Liver (tissue), 8 donors: ENCODE measurements at regions not wholly inside any gene's neighbourhood (a gene's known extent, or its start where the extent isn't known, plus 50 kb on each side); places are given as distances from the start of the nearest gene placed in this dataset.
A peak's percentile ranks its signal among the peaks of the same experiment; 100 is the strongest.

ENCODE experiments used
- DNase-seq: peaks from one replicate; pipeline ENCODE4 v3.0.0-alpha.2; 2017; ENCODE audit warnings: low spot score
- H3K27ac ChIP-seq, 2 donors: one replicate each; pipeline ENCODE4 v1.7.0; 2013; ENCODE audit warnings: inconsistent platforms in 2 of 2, low read length in 2 of 2, control low read depth in 1 of 2, low read depth in 1 of 2, mild to moderate bottlenecking in 1 of 2
- H3K27me3 ChIP-seq, 4 donors: one replicate each; pipeline versions ENCODE4 v1.6.1 to v1.7.0; 2013; ENCODE audit warnings: low read length in 3 of 4, inconsistent platforms in 1 of 4, mild to moderate bottlenecking in 1 of 4, moderate library complexity in 1 of 4; ENCODE audit not compliant: control insufficient read depth in 4 of 4, insufficient read depth in 4 of 4
- H3K36me3 ChIP-seq, 4 donors: one replicate each; pipeline versions ENCODE4 v1.6.1 to v1.7.0; 2013; ENCODE audit warnings: low read length in 3 of 4, mild to moderate bottlenecking in 3 of 4, low read depth in 1 of 4, moderate library complexity in 1 of 4; ENCODE audit not compliant: control insufficient read depth in 4 of 4, insufficient read depth in 3 of 4
- H3K4me1 ChIP-seq, 4 donors: one replicate each; pipeline versions ENCODE4 v1.6.1 to v1.7.0; 2013; ENCODE audit warnings: low read length in 3 of 4, mild to moderate bottlenecking in 3 of 4, moderate library complexity in 1 of 4; ENCODE audit not compliant: control insufficient read depth in 4 of 4, insufficient read depth in 4 of 4
- H3K4me3 ChIP-seq, 3 donors: one replicate each; pipeline versions ENCODE4 v1.6.1 to v1.7.0; 2013; ENCODE audit warnings: low read length in 3 of 3, control low read depth in 1 of 3, low read depth in 1 of 3, mild to moderate bottlenecking in 1 of 3
- H3K9ac ChIP-seq, 2 donors: one replicate each; pipeline ENCODE4 v1.7.0; 2013; ENCODE audit warnings: low read length in 2 of 2, mild to moderate bottlenecking in 2 of 2, moderate library complexity in 2 of 2, control low read depth in 1 of 2, low read depth in 1 of 2
- H3K9me3 ChIP-seq, 4 donors: one replicate each; pipeline versions ENCODE4 v1.6.1 to v1.7.0; 2013; ENCODE audit warnings: low read length in 3 of 4; ENCODE audit not compliant: control insufficient read depth in 4 of 4
- FOXA1 ChIP-seq: IDR thresholded peaks from 2 replicates; pipeline ENCODE4 v1.6.1; 2016; ENCODE audit warnings: antibody characterized with exemption
- FOXA2 ChIP-seq: IDR thresholded peaks from 2 replicates; pipeline ENCODE4 v1.6.1; 2016; ENCODE audit warnings: antibody characterized with exemption
- GABPA ChIP-seq, 2 donors: IDR thresholded peaks in 1 of 2; conservative IDR thresholded peaks in 1 of 2; 2 replicates each; pipeline ENCODE4 v1.6.1; 2016; ENCODE audit warnings: antibody characterized with exemption in 2 of 2, mild to moderate bottlenecking in 1 of 2, moderate library complexity in 1 of 2
- HNF4G ChIP-seq: IDR thresholded peaks from 2 replicates; pipeline ENCODE4 v1.6.1; 2016; ENCODE audit warnings: antibody characterized with exemption
- JUND ChIP-seq, 2 donors: IDR thresholded peaks; 2 replicates each; pipeline ENCODE4 v1.6.1; 2016; ENCODE audit warnings: antibody characterized with exemption in 2 of 2
- NR2F2 ChIP-seq: IDR thresholded peaks from 2 replicates; pipeline ENCODE4 v1.6.1; 2016; ENCODE audit warnings: antibody characterized with exemption
- RAD21 ChIP-seq, 2 donors: IDR thresholded peaks; 2 replicates each; pipeline ENCODE4 v1.6.1; 2016; ENCODE audit warnings: antibody characterized with exemption in 2 of 2, mild to moderate bottlenecking in 2 of 2
- RXRA ChIP-seq, 2 donors: IDR thresholded peaks; 2 replicates each; pipeline ENCODE4 v1.6.1; 2017 to 2018; ENCODE audit warnings: antibody characterized with exemption in 2 of 2, mild to moderate bottlenecking in 1 of 2
- SP1 ChIP-seq: IDR thresholded peaks from 2 replicates; pipeline ENCODE4 v1.6.1; 2018; ENCODE audit warnings: antibody characterized with exemption, mild to moderate bottlenecking
- YY1 ChIP-seq: IDR thresholded peaks from 2 replicates; pipeline ENCODE4 v1.6.1; 2016; ENCODE audit warnings: antibody characterized with exemption, mild to moderate bottlenecking
- WGBS: extraction: QIAGEN DNeasy Blood & Tissue Kit; methylation state at CpG from one replicate; pipeline ENCODE4 v1.1.7; 2013; 5-methylcytosine and 5-hydroxymethylcytosine counted together
- TF ChIP-seq, protein P1 (sequence below): IDR thresholded peaks from 2 replicates; pipeline ENCODE4 v1.6.1; 2016; ENCODE audit warnings: antibody characterized with exemption
- TF ChIP-seq, protein P2 (sequence below): fragments of 150-350 bp; IDR thresholded peaks from 2 replicates; pipeline ENCODE4 v1.5.1; 2017; ENCODE audit warnings: improper control_type of control experiment, low read depth, low read length; ENCODE audit not compliant: missing input control
- TF ChIP-seq, protein P3 (sequence below): IDR thresholded peaks from 2 replicates; pipeline ENCODE4 v1.6.1; 2016; ENCODE audit warnings: antibody characterized with exemption, mild to moderate bottlenecking
- TF ChIP-seq, protein P4 (sequence below): IDR thresholded peaks from 2 replicates; pipeline ENCODE4 v1.6.1; 2016; ENCODE audit warnings: antibody characterized with exemption
- donor health status: healthy.
- donor health status: healthy.
- donor health status: healthy.
- donor health status: healthy.
- donor health status: healthy.

DNA sequence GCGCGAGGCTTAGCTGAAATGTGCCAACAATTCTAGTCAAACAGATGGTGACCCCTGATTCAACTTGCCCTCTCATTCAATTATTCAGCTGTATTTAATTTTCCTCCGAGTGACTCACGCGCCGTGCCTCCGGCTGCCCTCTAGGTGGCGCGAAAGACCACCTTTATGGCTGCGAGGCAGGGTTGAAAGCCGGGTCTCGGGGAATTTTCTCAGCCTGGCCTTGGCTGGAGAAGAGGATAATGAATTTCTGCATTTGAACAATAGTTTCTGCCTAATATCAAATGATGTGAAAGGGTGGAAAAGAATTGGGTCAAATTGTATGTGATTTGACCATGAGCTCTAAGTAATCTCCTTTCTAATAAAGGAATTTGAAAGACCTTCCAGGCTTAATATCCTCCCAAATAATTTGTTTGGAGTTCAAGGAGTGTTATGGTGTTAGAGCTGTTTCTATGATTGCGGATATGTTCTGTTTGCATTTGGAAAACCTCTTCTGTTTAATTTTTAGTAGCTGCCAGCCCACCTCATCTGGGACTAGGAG lies 310.9 kb downstream of the ZNF536 start:
- Histone ChIP-seq H3K9me3 (no peaks in the 10 kb centered on the region), H3K4me3 (no peak overlapping the region), H3K27ac (no peak overlapping the region), H3K36me3 (no peaks in the 10 kb centered on the region), H3K4me1 (no peaks in the 10 kb centered on the region), H3K27me3 (peaks cover 0 to 4% (median 0%) of the 10 kb centered on the region in 4 donors), H3K9ac (no peak overlapping the region)
- peak; percentile 28 for TF ChIP-seq NR2F2
- peak in 1 of 2 donors; percentile 54 for TF ChIP-seq RXRA (IDR thresholded peaks at IDR 0.05)
- TF ChIP-seq FOXA2, result no peak
- TF ChIP-seq RAD21 (IDR thresholded peaks at IDR 0.05), result peak; percentile 96 to 98
- TF ChIP-seq, protein P1, sequence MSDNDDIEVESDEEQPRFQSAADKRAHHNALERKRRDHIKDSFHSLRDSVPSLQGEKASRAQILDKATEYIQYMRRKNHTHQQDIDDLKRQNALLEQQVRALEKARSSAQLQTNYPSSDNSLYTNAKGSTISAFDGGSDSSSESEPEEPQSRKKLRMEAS, result no peak
- TF ChIP-seq JUND (IDR thresholded peaks at IDR 0.05), result peak; percentile 80 to 81
- TF ChIP-seq, protein P2, sequence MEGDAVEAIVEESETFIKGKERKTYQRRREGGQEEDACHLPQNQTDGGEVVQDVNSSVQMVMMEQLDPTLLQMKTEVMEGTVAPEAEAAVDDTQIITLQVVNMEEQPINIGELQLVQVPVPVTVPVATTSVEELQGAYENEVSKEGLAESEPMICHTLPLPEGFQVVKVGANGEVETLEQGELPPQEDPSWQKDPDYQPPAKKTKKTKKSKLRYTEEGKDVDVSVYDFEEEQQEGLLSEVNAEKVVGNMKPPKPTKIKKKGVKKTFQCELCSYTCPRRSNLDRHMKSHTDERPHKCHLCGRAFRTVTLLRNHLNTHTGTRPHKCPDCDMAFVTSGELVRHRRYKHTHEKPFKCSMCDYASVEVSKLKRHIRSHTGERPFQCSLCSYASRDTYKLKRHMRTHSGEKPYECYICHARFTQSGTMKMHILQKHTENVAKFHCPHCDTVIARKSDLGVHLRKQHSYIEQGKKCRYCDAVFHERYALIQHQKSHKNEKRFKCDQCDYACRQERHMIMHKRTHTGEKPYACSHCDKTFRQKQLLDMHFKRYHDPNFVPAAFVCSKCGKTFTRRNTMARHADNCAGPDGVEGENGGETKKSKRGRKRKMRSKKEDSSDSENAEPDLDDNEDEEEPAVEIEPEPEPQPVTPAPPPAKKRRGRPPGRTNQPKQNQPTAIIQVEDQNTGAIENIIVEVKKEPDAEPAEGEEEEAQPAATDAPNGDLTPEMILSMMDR, result peak; percentile 95
- WGBS, result 5% methylated on average over 13 of the region's 13 CpGs
- DNase-seq, result peak; percentile 59

DNA sequence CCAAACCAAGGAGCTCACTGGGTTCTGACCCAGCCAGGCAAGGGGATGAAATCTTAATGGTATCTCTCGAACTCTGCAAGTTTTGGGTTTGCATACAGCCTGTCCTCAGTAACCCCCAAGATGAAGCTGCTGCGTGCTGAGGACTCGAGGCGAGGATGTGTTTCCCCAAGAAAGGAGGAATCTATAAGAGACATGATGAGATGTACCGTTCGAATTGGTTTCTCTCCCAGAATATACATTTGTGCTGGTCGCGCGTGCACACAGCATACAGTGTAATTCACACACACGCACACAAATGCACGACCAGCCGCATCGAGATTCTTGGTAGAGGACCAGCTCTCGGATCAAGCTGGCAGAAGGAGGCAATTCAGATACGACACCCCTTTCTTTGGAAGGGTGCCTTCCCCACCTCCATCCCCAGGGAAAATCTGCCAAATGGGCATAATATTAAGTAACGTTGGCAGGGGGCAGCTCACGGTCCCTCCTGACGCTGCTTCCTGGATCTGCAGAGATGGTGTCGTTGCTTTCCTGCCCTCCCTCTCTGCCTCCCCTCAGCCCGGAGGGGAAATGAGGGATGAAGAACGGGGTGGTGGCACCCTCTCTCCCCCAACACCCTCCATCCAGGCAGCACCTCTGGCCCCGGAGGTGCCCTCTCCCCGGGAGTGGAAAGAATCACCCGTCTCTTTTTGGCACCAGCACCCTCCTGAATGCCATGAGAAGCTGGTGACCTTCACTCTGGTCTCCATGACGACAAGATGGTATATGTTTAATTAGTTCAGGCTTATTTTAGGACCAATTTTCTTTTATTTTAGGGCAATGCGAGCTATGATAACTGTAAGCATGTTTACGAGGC lies 310.2 kb downstream of the ZNF536 start:
- Histone ChIP-seq H3K4me3 (no peak overlapping the region), H3K9me3 (no peaks in the 10 kb centered on the region), H3K4me1 (no peaks in the 10 kb centered on the region), H3K27me3 (peaks cover 0 to 4% (median 0%) of the 10 kb centered on the region in 4 donors), H3K9ac (no peak overlapping the region), H3K36me3 (no peaks in the 10 kb centered on the region), H3K27ac (no peak overlapping the region)
- TF ChIP-seq YY1, result no peak
- TF ChIP-seq SP1, result no peak
- TF ChIP-seq NR2F2, result no peak
- TF ChIP-seq FOXA1, result no peak
- TF ChIP-seq FOXA2, result no peak
- TF ChIP-seq, protein P3, sequence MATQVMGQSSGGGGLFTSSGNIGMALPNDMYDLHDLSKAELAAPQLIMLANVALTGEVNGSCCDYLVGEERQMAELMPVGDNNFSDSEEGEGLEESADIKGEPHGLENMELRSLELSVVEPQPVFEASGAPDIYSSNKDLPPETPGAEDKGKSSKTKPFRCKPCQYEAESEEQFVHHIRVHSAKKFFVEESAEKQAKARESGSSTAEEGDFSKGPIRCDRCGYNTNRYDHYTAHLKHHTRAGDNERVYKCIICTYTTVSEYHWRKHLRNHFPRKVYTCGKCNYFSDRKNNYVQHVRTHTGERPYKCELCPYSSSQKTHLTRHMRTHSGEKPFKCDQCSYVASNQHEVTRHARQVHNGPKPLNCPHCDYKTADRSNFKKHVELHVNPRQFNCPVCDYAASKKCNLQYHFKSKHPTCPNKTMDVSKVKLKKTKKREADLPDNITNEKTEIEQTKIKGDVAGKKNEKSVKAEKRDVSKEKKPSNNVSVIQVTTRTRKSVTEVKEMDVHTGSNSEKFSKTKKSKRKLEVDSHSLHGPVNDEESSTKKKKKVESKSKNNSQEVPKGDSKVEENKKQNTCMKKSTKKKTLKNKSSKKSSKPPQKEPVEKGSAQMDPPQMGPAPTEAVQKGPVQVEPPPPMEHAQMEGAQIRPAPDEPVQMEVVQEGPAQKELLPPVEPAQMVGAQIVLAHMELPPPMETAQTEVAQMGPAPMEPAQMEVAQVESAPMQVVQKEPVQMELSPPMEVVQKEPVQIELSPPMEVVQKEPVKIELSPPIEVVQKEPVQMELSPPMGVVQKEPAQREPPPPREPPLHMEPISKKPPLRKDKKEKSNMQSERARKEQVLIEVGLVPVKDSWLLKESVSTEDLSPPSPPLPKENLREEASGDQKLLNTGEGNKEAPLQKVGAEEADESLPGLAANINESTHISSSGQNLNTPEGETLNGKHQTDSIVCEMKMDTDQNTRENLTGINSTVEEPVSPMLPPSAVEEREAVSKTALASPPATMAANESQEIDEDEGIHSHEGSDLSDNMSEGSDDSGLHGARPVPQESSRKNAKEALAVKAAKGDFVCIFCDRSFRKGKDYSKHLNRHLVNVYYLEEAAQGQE, result no peak
- TF ChIP-seq, protein P2, result no peak
- TF ChIP-seq GABPA (IDR thresholded peaks at IDR 0.05 in 1 of 2, conservative IDR thresholded peaks at IDR 0.05 in 1 of 2), result no peak
- no peak for TF ChIP-seq HNF4G
- TF ChIP-seq RXRA (IDR thresholded peaks at IDR 0.05), result no peak
- TF ChIP-seq, protein P4, sequence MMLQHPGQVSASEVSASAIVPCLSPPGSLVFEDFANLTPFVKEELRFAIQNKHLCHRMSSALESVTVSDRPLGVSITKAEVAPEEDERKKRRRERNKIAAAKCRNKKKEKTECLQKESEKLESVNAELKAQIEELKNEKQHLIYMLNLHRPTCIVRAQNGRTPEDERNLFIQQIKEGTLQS, result no peak
- 49% methylated on average over 27 of the region's 27 CpGs for WGBS
- no peak for DNase-seq
